GM12891 (cell line): ENCODE measurements at regions not wholly inside any gene's neighbourhood (a gene's known extent, or its start where the extent isn't known, plus 50 kb on each side); places are given as distances from the start of the nearest gene placed in this dataset.
"Not testable (repeated sequence)": the region's sequence is repeated elsewhere in the genome, so short reads cannot be mapped to it uniquely, and the experiment has no call there.

Source experiments
- POLR2A ChIP-seq: IDR thresholded peaks from 2 replicates; pipeline ENCODE4 v1.6.1; 2011; ENCODE audit warnings: low read depth, low read length, control low read depth
- POLR2AphosphoS5 ChIP-seq: IDR thresholded peaks from 2 replicates; pipeline ENCODE4 v1.6.1; 2011; ENCODE audit warnings: low read depth, low read length, control low read depth

GRCh38 chrX:113991720-113992119 is 592.2 kb upstream of the HTR2C start:
- not testable (repeated sequence) for TF ChIP-seq POLR2A, POLR2AphosphoS5
